HCT116 (cell line): ENCODE measurements at regions not wholly inside any gene's neighbourhood (a gene's known extent, or its start where the extent isn't known, plus 50 kb on each side); places are given as distances from the start of the nearest gene placed in this dataset.

Experiments
- ATAC-seq: fragments of 200-7000 bp; cut with Tn5 transposase; 2 replicates; pipeline ENCODE4 v1.9.1; 2020; ENCODE audit warnings: mild to moderate bottlenecking, moderate library complexity
- BruUV-seq: library from RNA; stranded (reverse); fragments of 400-500 nt; replicated peaks from 2 replicates; lab custom pipeline; 2021; lab: Mats Ljungman, UMichigan
- CTCF ChIA-PET: fragments of 300-600 bp; sonication (Branson Sonifier 250); formaldehyde crosslinking; loops from one replicate; lab custom pipeline; 2021; ENCODE audit warnings: antibody characterized with exemption; lab: Charles Lee
- POLR2A ChIA-PET: fragments of 300-600, 350-600 bp; sonication (Branson Sonifier 250); formaldehyde crosslinking; loops from one replicate; lab custom pipeline; 2021; ENCODE audit warnings: antibody characterized with exemption; lab: Charles Lee
- RAD21 ChIA-PET, 2 experiments: fragments of 300-600 bp; sonication (Branson Sonifier 250); formaldehyde crosslinking; loops; one replicate each; lab custom pipeline; 2023; ENCODE audit warnings: low total read pairs in 2 of 2; ENCODE audit not compliant: uncharacterized antibody in 2 of 2, unreplicated experiment in 2 of 2, low non-redundant PET in 1 of 2; lab: Charles Lee
- DNase-seq: peaks from one replicate; pipeline ENCODE4 v3.0.0-alpha.2; 2010; ENCODE audit warnings: low read depth, low spot score
- H2AFZ ChIP-seq: fragments of 200-600 bp; shearing (Covaris generic), sonication (generic); 2 replicates; pipeline ENCODE4 v1.6.1; 2017; ENCODE audit warnings: low read depth, mixed run types, mixed read lengths, antibody characterized with exemption, low read length; ENCODE audit not compliant: poor library complexity, severe bottlenecking
- H3K27ac ChIP-seq: 2 replicates; pipeline ENCODE4 v1.5.1; 2012; ENCODE audit warnings: low read depth, low read length
- H3K27me3 ChIP-seq: fragments of 200-600 bp; sonication (generic); 2 replicates; pipeline ENCODE4 v1.6.1; 2016; ENCODE audit warnings: mixed run types, low read length, mixed read lengths; ENCODE audit not compliant: insufficient read depth
- H3K36me3 ChIP-seq, 2 experiments: fragments of 200-500 bp in 1 of 2; fragments of 200-600 bp in 1 of 2; sonication (Bioruptor generic) in 1 of 2; sonication (generic) in 1 of 2; 2 replicates each; pipeline versions ENCODE4 v1.5.1 to v1.6.1; 2014 to 2016; ENCODE audit warnings: low read length in 2 of 2, inconsistent platforms in 1 of 2, mixed read lengths in 1 of 2, mixed run types in 1 of 2; ENCODE audit not compliant: insufficient read depth in 2 of 2, control insufficient read depth in 1 of 2
- H3K4me1 ChIP-seq, 2 experiments: fragments of 200-600 bp in 1 of 2; sonication (generic) in 1 of 2; 2 replicates each; pipeline versions ENCODE4 v1.5.1 to v1.6.1; 2012 to 2017; ENCODE audit warnings: low read length in 2 of 2, inconsistent platforms in 1 of 2, mild to moderate bottlenecking in 1 of 2, mixed read lengths in 1 of 2, mixed run types in 1 of 2, moderate library complexity in 1 of 2; ENCODE audit not compliant: insufficient read depth in 2 of 2, control insufficient read depth in 1 of 2
- H3K4me2 ChIP-seq: fragments of 200-600 bp; sonication (generic); 2 replicates; pipeline ENCODE4 v1.6.1; 2017; ENCODE audit warnings: mixed run types, low read length, mixed read lengths
- H3K4me3 ChIP-seq, 2 experiments: fragments of 200-600 bp in 1 of 2; sonication (generic) in 1 of 2; replicated peaks in 1 of 2; 2 replicates each; pipeline ENCODE4 v1.5.1; 2011 to 2016; ENCODE audit warnings: low read length in 2 of 2, control low read depth in 1 of 2, low read depth in 1 of 2, mild to moderate bottlenecking in 1 of 2, mixed read lengths in 1 of 2, mixed run types in 1 of 2
- H3K79me2 ChIP-seq: fragments of 200-600 bp; sonication (generic); 2 replicates; pipeline ENCODE4 v1.6.1; 2017; ENCODE audit warnings: mild to moderate bottlenecking, mixed run types, low read length, moderate library complexity, mixed read lengths; ENCODE audit not compliant: insufficient read depth
- H3K9ac ChIP-seq: fragments of 200-600 bp; sonication (generic); 2 replicates; pipeline ENCODE4 v1.6.1; 2016; ENCODE audit warnings: low read length, mixed read lengths
- H3K9me2 ChIP-seq: fragments of 200-600 bp; sonication (generic), shearing (Covaris generic); 2 replicates; pipeline ENCODE4 v1.6.1; 2017; ENCODE audit warnings: mixed run types, mild to moderate bottlenecking, moderate library complexity; ENCODE audit not compliant: insufficient read depth
- H3K9me3 ChIP-seq, 2 experiments: fragments of 200-500 bp in 1 of 2; fragments of 200-600 bp in 1 of 2; sonication (Bioruptor generic) in 1 of 2; sonication (generic) in 1 of 2; 2 replicates each; pipeline ENCODE4 v1.6.1; 2014 to 2017; ENCODE audit warnings: low read length in 2 of 2, mixed read lengths in 2 of 2, inconsistent platforms in 1 of 2, low read depth in 1 of 2, mild to moderate bottlenecking in 1 of 2, mixed run types in 1 of 2, moderate library complexity in 1 of 2; ENCODE audit not compliant: control insufficient read depth in 1 of 2, insufficient read depth in 1 of 2
- H4K20me1 ChIP-seq: fragments of 200-600 bp; sonication (generic), shearing (Covaris generic); 2 replicates; pipeline ENCODE4 v1.6.1; 2017; ENCODE audit warnings: mixed run types, mild to moderate bottlenecking, moderate library complexity; ENCODE audit not compliant: insufficient read depth
- EGR1 ChIP-seq: IDR thresholded peaks from 2 replicates; pipeline ENCODE4 v1.6.1; 2012; ENCODE audit warnings: low read depth
- ELF1 ChIP-seq: IDR thresholded peaks from 2 replicates; pipeline ENCODE4 v1.6.1; 2012; ENCODE audit warnings: low read depth, borderline replicate concordance
- MAX ChIP-seq: IDR thresholded peaks from 2 replicates; pipeline ENCODE4 v1.6.1; 2012
- SP1 ChIP-seq: IDR thresholded peaks from 2 replicates; pipeline ENCODE4 v1.6.1; 2012; ENCODE audit warnings: low read depth
- TCF7L2 ChIP-seq: IDR thresholded peaks from 2 replicates; pipeline ENCODE4 v1.7.0; 2011; ENCODE audit warnings: borderline replicate concordance, inconsistent platforms; ENCODE audit not compliant: insufficient read depth, insufficient read length; ENCODE audit errors: extremely low read depth
- YY1 ChIP-seq: IDR thresholded peaks from 2 replicates; pipeline ENCODE4 v1.6.1; 2011; ENCODE audit warnings: low read length, low read depth, moderate library complexity, mild to moderate bottlenecking; ENCODE audit not compliant: insufficient replicate concordance; ENCODE audit errors: extremely low read depth
- ZBTB33 ChIP-seq: IDR thresholded peaks from 2 replicates; pipeline ENCODE4 v1.6.1; 2011; ENCODE audit warnings: mild to moderate bottlenecking, low read length, moderate library complexity; ENCODE audit not compliant: insufficient replicate concordance; ENCODE audit errors: extremely low read depth
- intact Hi-C: fragments of 100-400 bp; cut with micrococcal nuclease; formaldehyde crosslinking; loops from 2 replicates; pipeline ENCODE4 v1.10.0; 2022

GRCh38 chr14:57022608-57023007 is 212.3 kb upstream of the OTX2 start:
- H3K9me2 ChIP-seq, result no peaks in the 10 kb centered on the region

DNA sequence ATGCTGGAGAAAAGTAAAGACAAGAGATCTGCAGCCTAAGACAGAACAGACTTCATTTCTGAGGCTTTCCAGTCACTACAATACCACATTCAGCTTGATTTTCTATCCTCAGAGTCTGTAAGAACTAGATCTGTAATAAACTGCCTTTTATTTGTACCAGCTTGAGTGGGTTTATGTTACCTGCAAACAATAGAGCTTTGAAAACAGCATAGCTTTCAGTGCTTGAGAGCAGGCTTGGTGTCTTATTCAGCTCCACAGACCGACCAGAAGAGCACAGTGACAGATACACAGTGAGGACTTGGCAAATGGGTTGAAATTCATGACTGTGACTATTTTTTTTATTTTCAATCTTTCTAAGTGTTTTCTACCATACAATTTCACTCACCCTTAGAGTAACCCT is 207.8 kb upstream of the OTX2 start:
- no peak for DNase-seq
- no peak overlapping the region for H2AFZ ChIP-seq
- RAD21 ChIA-PET, result no interaction called here
- no peak overlapping the region for H3K4me3 ChIP-seq
- H4K20me1 ChIP-seq, result no peaks in the 10 kb centered on the region
- intact Hi-C loops, result no loop called here
- CTCF ChIA-PET, result no interaction called here
- no peaks in the 10 kb centered on the region for H3K4me1 ChIP-seq
- no peak for ATAC-seq
- no peaks in the 10 kb centered on the region for H3K9me2 ChIP-seq
- H3K4me2 ChIP-seq, result no peak overlapping the region
- no peak for TF ChIP-seq TCF7L2
- TF ChIP-seq YY1, result no peak
- TF ChIP-seq EGR1, result no peak
- no peaks in the 10 kb centered on the region for H3K27me3 ChIP-seq
- no peaks in the 10 kb centered on the region for H3K36me3 ChIP-seq
- no peaks in the 10 kb centered on the region; a peak in 1 of 4 replicates for H3K9me3 ChIP-seq
- no peak overlapping the region for H3K9ac ChIP-seq
- POLR2A ChIA-PET, result no interaction called here
- H3K79me2 ChIP-seq, result no peaks in the 10 kb centered on the region
- no peak overlapping the region for H3K27ac ChIP-seq
- BruUV-seq, result no TSS peak

More at GRCh38 chr14:57022608-57023007, 212.3 kb upstream of the OTX2 start:
- no peak for DNase-seq
- CTCF ChIA-PET, result no interaction called here
- no peaks in the 10 kb centered on the region for H3K4me1 ChIP-seq
- no peaks in the 10 kb centered on the region for H3K79me2 ChIP-seq
- no peaks in the 10 kb centered on the region for H3K9me3 ChIP-seq
- BruUV-seq, result no TSS peak
- no peak overlapping the region for H3K9ac ChIP-seq
- no peak overlapping the region for H3K27ac ChIP-seq
- no peak for ATAC-seq
- no peak overlapping the region for H2AFZ ChIP-seq
- H3K36me3 ChIP-seq, result no peaks in the 10 kb centered on the region
- RAD21 ChIA-PET, result no interaction called here
- intact Hi-C loops, result no loop called here
- POLR2A ChIA-PET, result no interaction called here
- H3K4me3 ChIP-seq, result no peak overlapping the region
- TF ChIP-seq ZBTB33 (no peak), YY1 (no peak), ELF1 (no peak), SP1 (no peak), MAX (no peak)
- H4K20me1 ChIP-seq, result no peaks in the 10 kb centered on the region
- no peak overlapping the region for H3K4me2 ChIP-seq
- no peaks in the 10 kb centered on the region for H3K27me3 ChIP-seq
